ENCODE measurements at regions not wholly inside any gene's neighbourhood (a gene's known extent, or its start where the extent isn't known, plus 50 kb on each side); places are given as distances from the start of the nearest gene placed in this dataset.
A peak's percentile ranks its signal among the peaks of the same experiment; 100 is the strongest.

GRCh38 chr7:28266402-28266801, 85.8 kb upstream of the JAZF1 start:
- DNase-seq, result no peak
- no peaks in the 10 kb centered on the region for H3K4me1 ChIP-seq
- H3K27ac ChIP-seq, result no peak overlapping the region
- no peaks in the 10 kb centered on the region for H3K9me3 ChIP-seq
- H3K36me3 ChIP-seq, result no peaks in the 10 kb centered on the region
- no peak overlapping the region for H3K4me3 ChIP-seq
- intact Hi-C loops (cut with DNase I; ENCODE audit: low total_unique reads), result no loop called here
- H3K27me3 ChIP-seq, result peaks cover 0 to 5% of the 10 kb centered on the region in 2 donors
- TF ChIP-seq, protein P1, sequence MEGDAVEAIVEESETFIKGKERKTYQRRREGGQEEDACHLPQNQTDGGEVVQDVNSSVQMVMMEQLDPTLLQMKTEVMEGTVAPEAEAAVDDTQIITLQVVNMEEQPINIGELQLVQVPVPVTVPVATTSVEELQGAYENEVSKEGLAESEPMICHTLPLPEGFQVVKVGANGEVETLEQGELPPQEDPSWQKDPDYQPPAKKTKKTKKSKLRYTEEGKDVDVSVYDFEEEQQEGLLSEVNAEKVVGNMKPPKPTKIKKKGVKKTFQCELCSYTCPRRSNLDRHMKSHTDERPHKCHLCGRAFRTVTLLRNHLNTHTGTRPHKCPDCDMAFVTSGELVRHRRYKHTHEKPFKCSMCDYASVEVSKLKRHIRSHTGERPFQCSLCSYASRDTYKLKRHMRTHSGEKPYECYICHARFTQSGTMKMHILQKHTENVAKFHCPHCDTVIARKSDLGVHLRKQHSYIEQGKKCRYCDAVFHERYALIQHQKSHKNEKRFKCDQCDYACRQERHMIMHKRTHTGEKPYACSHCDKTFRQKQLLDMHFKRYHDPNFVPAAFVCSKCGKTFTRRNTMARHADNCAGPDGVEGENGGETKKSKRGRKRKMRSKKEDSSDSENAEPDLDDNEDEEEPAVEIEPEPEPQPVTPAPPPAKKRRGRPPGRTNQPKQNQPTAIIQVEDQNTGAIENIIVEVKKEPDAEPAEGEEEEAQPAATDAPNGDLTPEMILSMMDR (IDR thresholded peaks at IDR 0.05), result no peak

DNA sequence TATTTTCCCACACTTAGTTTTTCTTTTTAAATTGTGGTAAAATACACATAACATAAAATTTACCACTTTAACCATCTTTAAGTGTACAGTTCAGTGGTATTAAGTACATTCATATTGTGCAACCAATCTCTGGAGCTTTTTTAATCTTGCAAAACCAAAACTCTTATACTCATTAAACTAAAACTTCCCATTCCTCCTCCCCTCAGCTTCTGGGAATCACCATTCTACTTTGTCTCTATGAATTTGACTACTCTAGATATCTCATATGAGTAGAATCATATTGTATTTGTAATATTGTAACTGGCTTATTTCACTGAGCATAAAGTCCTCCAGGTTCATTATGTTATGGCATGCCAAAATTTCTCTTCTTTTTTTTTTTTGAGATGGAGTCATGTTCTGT, 86.4 kb upstream of the JAZF1 start:
- Histone ChIP-seq H3K27ac (no peak overlapping the region), H3K4me1 (no peaks in the 10 kb centered on the region), H3K9me3 (no peaks in the 10 kb centered on the region), H3K36me3 (no peaks in the 10 kb centered on the region), H3K27me3 (peaks cover 0 to 5% of the 10 kb centered on the region in 2 donors), H3K4me3 (no peak overlapping the region)
- intact Hi-C loops (cut with DNase I; ENCODE audit: low total_unique reads), result no loop called here
- TF ChIP-seq, protein P1 (IDR thresholded peaks at IDR 0.05), result no peak
- no peak for DNase-seq

DNA sequence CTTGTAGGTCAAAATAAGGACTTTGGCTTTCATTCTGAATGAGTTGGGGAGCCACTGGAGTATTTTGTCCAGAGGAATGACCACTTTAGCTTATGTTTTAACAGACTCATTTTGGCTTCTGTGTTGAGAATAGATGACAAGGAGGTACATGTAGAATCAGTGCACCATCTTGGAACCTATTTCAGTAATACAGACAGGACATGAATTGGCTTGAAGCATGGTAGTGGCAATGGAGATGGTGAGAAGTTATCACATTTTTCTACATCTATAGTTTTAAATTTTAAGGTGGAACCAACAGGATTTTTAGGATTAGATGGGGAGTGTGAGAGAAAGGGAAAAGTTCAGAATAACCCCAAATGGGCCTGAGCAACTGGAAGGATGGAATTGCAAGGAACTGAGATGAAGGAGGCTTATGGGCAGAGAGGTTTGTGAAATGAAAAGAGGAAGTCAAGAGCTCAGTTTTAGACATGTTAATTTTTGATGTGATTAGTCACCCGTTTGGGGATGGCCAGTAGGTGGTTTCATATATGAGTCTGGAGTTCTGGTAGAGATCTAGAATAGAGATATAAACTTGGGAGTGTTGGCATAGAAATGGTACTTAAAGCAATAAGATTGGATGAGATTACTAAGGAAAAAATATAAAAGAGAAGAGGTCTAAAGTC, 89.2 kb upstream of the JAZF1 start:
- intact Hi-C loops (cut with DNase I; ENCODE audit: low total_unique reads), result no loop called here
- Histone ChIP-seq H3K27ac (no peak overlapping the region), H3K9me3 (no peaks in the 10 kb centered on the region), H3K36me3 (no peaks in the 10 kb centered on the region), H3K4me3 (no peak overlapping the region), H3K27me3 (peaks cover 0 to 5% of the 10 kb centered on the region in 2 donors), H3K4me1 (no peaks in the 10 kb centered on the region)
- DNase-seq, result no peak
- TF ChIP-seq, protein P1 (IDR thresholded peaks at IDR 0.05), result no peak

DNA sequence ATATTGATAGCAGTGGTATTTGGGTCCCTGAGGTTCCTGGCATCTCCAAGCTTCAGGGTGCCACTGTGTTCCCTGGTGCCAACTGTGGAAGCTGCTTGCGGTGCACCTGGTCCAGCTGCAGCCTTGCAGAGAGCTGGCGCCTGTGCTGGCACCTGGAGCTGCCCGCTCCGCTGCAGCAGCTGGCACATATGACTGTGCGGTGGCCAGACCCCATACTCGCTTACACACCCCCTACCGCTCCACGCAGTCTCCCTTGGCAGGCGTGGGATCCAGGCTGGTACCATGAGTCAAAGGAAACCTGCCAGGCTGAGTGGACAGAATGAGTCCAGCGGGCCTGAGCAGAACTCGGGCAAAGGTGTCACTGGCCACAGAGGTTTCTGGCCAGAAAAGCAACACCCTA, 89.9 kb upstream of the JAZF1 start:
- Histone ChIP-seq H3K4me3 (no peak overlapping the region), H3K27ac (no peak overlapping the region), H3K27me3 (peaks cover 0 to 5% of the 10 kb centered on the region in 2 donors), H3K4me1 (no peaks in the 10 kb centered on the region), H3K36me3 (no peaks in the 10 kb centered on the region), H3K9me3 (no peaks in the 10 kb centered on the region)
- TF ChIP-seq, protein P1 (IDR thresholded peaks at IDR 0.05), result no peak
- no peak for DNase-seq
- intact Hi-C loops (cut with DNase I; ENCODE audit: low total_unique reads), result no loop called here

DNA sequence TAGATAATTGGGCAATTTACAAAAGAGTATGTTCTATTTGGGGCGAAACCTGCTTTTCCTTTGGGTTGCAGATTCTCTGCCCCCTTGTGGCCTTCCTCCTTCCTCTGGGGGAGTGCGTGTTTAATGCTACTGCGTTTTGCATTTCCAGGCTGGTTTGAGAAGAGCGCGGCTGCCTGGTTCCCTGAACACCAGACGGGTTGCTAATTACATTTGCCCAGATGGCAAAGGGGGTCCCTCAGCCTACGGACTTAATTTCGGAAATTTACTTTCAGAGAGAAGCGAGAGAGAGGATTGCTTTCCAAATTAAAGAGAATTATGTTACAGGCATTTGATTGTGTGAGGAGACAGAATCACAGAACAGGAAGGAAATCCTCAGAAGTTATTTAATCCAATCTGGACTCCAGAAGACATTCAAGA, 91.9 kb upstream of the JAZF1 start:
- H3K27ac ChIP-seq, result no peak overlapping the region
- TF ChIP-seq, protein P1 (IDR thresholded peaks at IDR 0.05), result peak; percentile 34 to 46
- no peaks in the 10 kb centered on the region for H3K4me1 ChIP-seq
- no peaks in the 10 kb centered on the region for H3K9me3 ChIP-seq
- peak in 1 of 2 donors; percentile 45 for DNase-seq
- H3K27me3 ChIP-seq, result peaks cover 0 to 5% of the 10 kb centered on the region in 2 donors
- H3K4me3 ChIP-seq, result no peak overlapping the region
- intact Hi-C loops (cut with DNase I; ENCODE audit: low total_unique reads), result no loop called here
- H3K36me3 ChIP-seq, result no peaks in the 10 kb centered on the region

GRCh38 chr7:28276298-28276697, 95.7 kb upstream of the JAZF1 start:
- no peaks in the 10 kb centered on the region for H3K36me3 ChIP-seq
- no peaks in the 10 kb centered on the region for H3K27me3 ChIP-seq
- H3K27ac ChIP-seq, result no peak overlapping the region
- DNase-seq, result no peak
- H3K4me3 ChIP-seq, result no peak overlapping the region
- intact Hi-C loops (cut with DNase I; ENCODE audit: low total_unique reads), result no loop called here
- TF ChIP-seq, protein P1 (IDR thresholded peaks at IDR 0.05), result no peak
- H3K4me1 ChIP-seq, result no peaks in the 10 kb centered on the region
- H3K9me3 ChIP-seq, result no peaks in the 10 kb centered on the region

All from tibial artery (tissue), 4 donors.